HUES64 (cell line): ENCODE measurements at regions not wholly inside any gene's neighbourhood (a gene's known extent, or its start where the extent isn't known, plus 50 kb on each side); places are given as distances from the start of the nearest gene placed in this dataset.
"Not testable (repeated sequence)": the region's sequence is repeated elsewhere in the genome, so short reads cannot be mapped to it uniquely, and the experiment has no call there.

Source experiments
- H3K27ac ChIP-seq: 2 replicates; pipeline ENCODE4 v1.7.0; 2013; ENCODE audit warnings: low read depth, low read length, inconsistent platforms
- H3K27me3 ChIP-seq: 2 replicates; pipeline ENCODE4 v1.6.1; 2013; ENCODE audit warnings: mild to moderate bottlenecking, low read length; ENCODE audit not compliant: insufficient read depth
- H3K36me3 ChIP-seq: 2 replicates; pipeline ENCODE4 v1.6.1; 2013; ENCODE audit warnings: mild to moderate bottlenecking, low read length; ENCODE audit not compliant: insufficient read depth
- H3K4me1 ChIP-seq: 2 replicates; pipeline ENCODE4 v1.6.1; 2013; ENCODE audit warnings: mild to moderate bottlenecking, low read length, moderate library complexity; ENCODE audit not compliant: insufficient read depth
- H3K4me3 ChIP-seq: 2 replicates; pipeline ENCODE4 v1.5.1; 2013; ENCODE audit warnings: mild to moderate bottlenecking, low read length, moderate library complexity
- H3K9ac ChIP-seq: 2 replicates; pipeline ENCODE4 v1.6.1; 2013; ENCODE audit warnings: mild to moderate bottlenecking, low read depth, low read length
- H3K9me3 ChIP-seq: 2 replicates; pipeline ENCODE4 v1.6.1; 2013; ENCODE audit warnings: low read depth, low read length; ENCODE audit not compliant: insufficient read depth
- WGBS: fragments of 150-250, 120-280 bp; methylation state at CpG from one replicate; pipeline ENCODE4 v1.1.7; 2013; ENCODE audit warnings: missing lambda C conversion rate; 5-methylcytosine and 5-hydroxymethylcytosine counted together

DNA sequence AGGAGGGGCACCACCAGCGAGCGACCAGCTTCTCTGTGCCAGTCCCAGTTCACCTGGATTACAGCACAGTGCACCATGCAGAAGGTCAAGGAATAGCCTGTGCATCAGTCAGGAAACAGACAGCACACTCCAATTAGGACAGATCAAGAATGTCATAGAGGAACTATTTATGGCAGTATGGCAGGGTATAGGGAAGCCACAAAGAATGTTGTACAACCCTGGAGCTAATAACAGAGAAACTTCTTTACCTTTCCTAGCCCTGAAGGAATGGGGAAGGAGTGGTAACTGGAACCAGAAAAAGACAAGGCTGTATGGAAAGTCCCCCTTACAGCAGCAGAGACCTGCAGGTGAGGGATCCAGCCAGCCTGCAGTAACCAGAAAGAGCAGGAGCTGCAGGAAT, 87.8 kb upstream of the USP24 start:
- no peaks in the 10 kb centered on the region for H3K9me3 ChIP-seq
- WGBS = 99% methylated on average over 2 of the region's 2 CpGs
- no peak overlapping the region for H3K4me3 ChIP-seq
- no peaks in the 10 kb centered on the region for H3K4me1 ChIP-seq
- no peaks in the 10 kb centered on the region for H3K36me3 ChIP-seq
- H3K27me3 ChIP-seq = no peaks in the 10 kb centered on the region
- H3K27ac ChIP-seq = no peak overlapping the region
- no peak overlapping the region for H3K9ac ChIP-seq

GRCh38 chr1:55301912-55302311, 86.7 kb upstream of the USP24 start:
- H3K27ac ChIP-seq = no peak overlapping the region
- H3K9me3 ChIP-seq = no peaks in the 10 kb centered on the region
- no peaks in the 10 kb centered on the region for H3K27me3 ChIP-seq
- H3K9ac ChIP-seq = no peak overlapping the region
- 98% methylated on average over 2 of the region's 2 CpGs for WGBS
- no peaks in the 10 kb centered on the region for H3K36me3 ChIP-seq
- H3K4me3 ChIP-seq = no peak overlapping the region
- no peaks in the 10 kb centered on the region for H3K4me1 ChIP-seq

GRCh38 chr1:55300975-55301374, 85.8 kb upstream of the USP24 start:
- no peak overlapping the region for H3K4me3 ChIP-seq
- no peaks in the 10 kb centered on the region for H3K4me1 ChIP-seq
- H3K27ac ChIP-seq = no peak overlapping the region
- H3K36me3 ChIP-seq = no peaks in the 10 kb centered on the region
- no peaks in the 10 kb centered on the region for H3K9me3 ChIP-seq
- H3K27me3 ChIP-seq = no peaks in the 10 kb centered on the region
- WGBS = 90% methylated on average over 5 of the region's 5 CpGs
- no peak overlapping the region for H3K9ac ChIP-seq

GRCh38 chr1:55298167-55298894, 83.2 kb upstream of the USP24 start:
- Histone ChIP-seq H3K36me3 (no peaks in the 10 kb centered on the region), H3K9ac (no peak overlapping the region), H3K27ac (no peak overlapping the region), H3K9me3 (no peaks in the 10 kb centered on the region), H3K4me1 (no peaks in the 10 kb centered on the region), H3K4me3 (no peak overlapping the region), H3K27me3 (no peaks in the 10 kb centered on the region)
- 85% methylated on average over 10 of the region's 10 CpGs for WGBS

GRCh38 chr1:55296247-55296646, 81.1 kb upstream of the USP24 start:
- not testable (repeated sequence) for H3K4me1 ChIP-seq, H3K27ac ChIP-seq, H3K9ac ChIP-seq, H3K4me3 ChIP-seq, H3K36me3 ChIP-seq, H3K9me3 ChIP-seq, H3K27me3 ChIP-seq
- 95% methylated on average over 5 of the region's 6 CpGs for WGBS

DNA sequence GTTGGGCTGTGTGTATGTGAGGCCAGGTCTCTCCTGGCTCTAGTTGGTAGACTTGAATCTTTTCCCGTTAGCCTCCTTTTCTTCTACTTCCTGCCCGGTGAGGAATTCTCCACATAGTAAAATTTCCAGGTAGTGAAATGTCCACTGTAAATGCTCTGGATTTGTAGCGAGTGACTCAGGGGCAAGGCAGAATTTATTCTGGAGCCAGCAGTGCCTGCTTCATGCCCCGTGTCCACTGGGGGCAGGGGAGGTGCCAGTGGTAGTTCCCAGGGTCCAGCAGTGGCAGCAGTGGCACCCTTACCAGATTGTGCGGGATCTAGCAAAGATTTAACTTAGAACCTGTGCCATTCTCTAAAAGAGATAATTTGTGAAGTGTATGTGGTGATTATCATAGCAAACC, 74.5 kb upstream of the USP24 start:
- Histone ChIP-seq H3K9me3 (no peaks in the 10 kb centered on the region), H3K4me3 (no peak overlapping the region), H3K36me3 (no peaks in the 10 kb centered on the region), H3K27ac (no peak overlapping the region), H3K4me1 (no peaks in the 10 kb centered on the region), H3K27me3 (no peaks in the 10 kb centered on the region), H3K9ac (no peak overlapping the region)
- 87% methylated on average over 4 of the region's 5 CpGs for WGBS

DNA sequence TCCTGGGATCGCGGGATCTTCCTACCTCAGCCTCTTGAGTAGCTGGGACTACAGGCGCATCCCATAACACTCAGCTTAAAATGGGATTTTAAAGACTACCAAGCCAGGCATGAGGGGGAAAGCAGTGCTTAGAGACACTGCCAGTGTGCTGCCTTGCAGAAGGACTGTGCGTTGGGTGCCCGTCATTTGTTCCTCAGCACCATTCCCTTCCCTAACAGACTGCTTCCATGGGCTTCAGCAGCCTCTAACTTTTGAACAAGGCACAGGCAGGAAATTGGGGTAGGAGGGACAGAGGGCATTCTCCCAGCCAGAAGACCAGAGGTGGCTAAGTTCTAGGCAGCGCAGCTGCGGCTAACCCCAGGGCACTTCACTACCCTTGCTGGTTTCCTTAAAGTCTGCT, 73.9 kb upstream of the USP24 start:
- 95% methylated on average over 7 of the region's 7 CpGs for WGBS
- Histone ChIP-seq H3K4me1 (no peaks in the 10 kb centered on the region), H3K27ac (no peak overlapping the region), H3K27me3 (no peaks in the 10 kb centered on the region), H3K4me3 (no peak overlapping the region), H3K9ac (no peak overlapping the region), H3K36me3 (no peaks in the 10 kb centered on the region), H3K9me3 (no peaks in the 10 kb centered on the region)

DNA sequence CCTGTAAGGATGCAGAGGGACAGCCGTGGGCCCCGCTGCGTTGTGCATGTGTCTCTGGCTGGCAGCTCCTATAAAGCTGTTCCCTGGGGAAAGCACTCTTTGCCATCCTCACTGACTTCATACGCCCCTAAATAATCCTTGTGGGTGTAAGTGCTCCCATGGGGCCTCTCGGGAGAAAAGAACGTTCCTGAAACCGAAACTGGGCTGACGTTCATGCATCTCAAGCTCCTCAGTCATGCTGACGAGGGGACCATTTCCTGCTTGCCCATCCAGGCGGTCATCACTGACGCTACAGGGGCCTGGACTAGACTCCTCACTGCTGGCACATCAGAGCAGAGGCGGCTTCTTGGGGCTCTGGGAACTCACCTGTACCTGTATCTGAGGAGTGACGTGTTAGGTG, 73.1 kb upstream of the USP24 start:
- WGBS = 94% methylated on average over 13 of the region's 13 CpGs
- Histone ChIP-seq H3K27me3 (no peaks in the 10 kb centered on the region), H3K27ac (no peak overlapping the region), H3K9me3 (no peaks in the 10 kb centered on the region), H3K9ac (no peak overlapping the region), H3K36me3 (no peaks in the 10 kb centered on the region), H3K4me3 (no peak overlapping the region), H3K4me1 (peaks cover 3% of the 10 kb centered on the region; the same call in 1 of the 2 replicates)

- 90% methylated on average over 9 of the region's 9 CpGs for WGBS
These were observed 72.6 kb upstream of the USP24 start for GRCh38 chr1:55287723-55288122.

GRCh38 chr1:55286856-55287602, 71.9 kb upstream of the USP24 start:
- Histone ChIP-seq H3K4me1 (peaks cover 3% of the 10 kb centered on the region; the same call in 1 of the 2 replicates), H3K9me3 (no peaks in the 10 kb centered on the region), H3K9ac (no peak overlapping the region), H3K27ac (no peak overlapping the region), H3K36me3 (no peaks in the 10 kb centered on the region), H3K4me3 (no peak overlapping the region), H3K27me3 (no peaks in the 10 kb centered on the region)
- WGBS = 78% methylated on average over 4 of the region's 5 CpGs

More at GRCh38 chr1:55287723-55288122, 72.6 kb upstream of the USP24 start:
- no peak overlapping the region for H3K9ac ChIP-seq
- no peak overlapping the region for H3K27ac ChIP-seq
- no peaks in the 10 kb centered on the region for H3K36me3 ChIP-seq
- H3K27me3 ChIP-seq = no peaks in the 10 kb centered on the region
- no peak overlapping the region for H3K4me3 ChIP-seq
- peaks cover 3% of the 10 kb centered on the region; the same call in 1 of the 2 replicates for H3K4me1 ChIP-seq
- H3K9me3 ChIP-seq = no peaks in the 10 kb centered on the region

DNA sequence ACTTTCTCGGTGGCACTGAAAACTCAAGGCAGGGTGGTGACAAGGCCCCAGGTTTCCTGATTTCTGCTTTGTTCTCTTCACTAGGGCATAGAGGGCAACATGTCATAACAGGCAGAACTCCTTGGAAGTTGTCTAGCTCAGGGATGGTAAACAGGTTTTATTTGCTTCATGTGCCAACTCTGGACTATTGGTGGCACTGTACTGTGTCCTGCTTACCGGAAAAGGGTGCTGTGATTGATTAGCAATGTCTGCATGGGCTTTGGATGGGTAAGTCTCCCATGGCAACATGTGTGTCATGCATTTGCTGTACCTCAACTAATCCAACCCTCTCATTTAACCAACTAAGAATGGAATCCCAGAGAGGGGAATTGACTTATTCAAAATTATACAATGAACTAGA, 70.7 kb upstream of the USP24 start:
- H3K27me3 ChIP-seq = no peaks in the 10 kb centered on the region
- H3K9ac ChIP-seq = no peak overlapping the region
- no peaks in the 10 kb centered on the region for H3K9me3 ChIP-seq
- no peaks in the 10 kb centered on the region for H3K36me3 ChIP-seq
- H3K27ac ChIP-seq = no peak overlapping the region
- WGBS = 93% methylated on average over 2 of the region's 2 CpGs
- peaks cover 3% of the 10 kb centered on the region; the same call in 1 of the 2 replicates for H3K4me1 ChIP-seq
- H3K4me3 ChIP-seq = no peak overlapping the region
